Muscle layer of duodenum (tissue), 2 donors: ENCODE measurements at regions not wholly inside any gene's neighbourhood (a gene's known extent, or its start where the extent isn't known, plus 50 kb on each side); places are given as distances from the start of the nearest gene placed in this dataset.
A peak's percentile ranks its signal among the peaks of the same experiment; 100 is the strongest.

Experiments
- H3K27ac ChIP-seq: one replicate; pipeline ENCODE4 v1.7.0; 2013; ENCODE audit warnings: mild to moderate bottlenecking, low read length
- H3K27me3 ChIP-seq: one replicate; pipeline ENCODE4 v1.7.0; 2013; ENCODE audit warnings: low read depth, mild to moderate bottlenecking, control low read depth, low read length
- H3K36me3 ChIP-seq, 2 donors: one replicate each; pipeline ENCODE4 v1.7.0; 2013; ENCODE audit warnings: low read length in 2 of 2, control low read depth in 1 of 2, mild to moderate bottlenecking in 1 of 2; ENCODE audit not compliant: insufficient read depth in 2 of 2, control insufficient read depth in 1 of 2
- H3K4me1 ChIP-seq, 2 donors: one replicate each; pipeline ENCODE4 v1.7.0; 2013; ENCODE audit warnings: low read length in 2 of 2, mild to moderate bottlenecking in 2 of 2, control low read depth in 1 of 2, moderate library complexity in 1 of 2; ENCODE audit not compliant: insufficient read depth in 2 of 2, control insufficient read depth in 1 of 2
- H3K4me3 ChIP-seq, 2 donors: one replicate each; pipeline ENCODE4 v1.7.0; 2013; ENCODE audit warnings: low read length in 2 of 2, low read depth in 1 of 2, mild to moderate bottlenecking in 1 of 2
- H3K9me3 ChIP-seq, 2 donors: one replicate each; pipeline ENCODE4 v1.7.0; 2013; ENCODE audit warnings: low read length in 2 of 2, control low read depth in 1 of 2, mild to moderate bottlenecking in 1 of 2; ENCODE audit not compliant: control insufficient read depth in 1 of 2
- donor health status: healthy.

DNA sequence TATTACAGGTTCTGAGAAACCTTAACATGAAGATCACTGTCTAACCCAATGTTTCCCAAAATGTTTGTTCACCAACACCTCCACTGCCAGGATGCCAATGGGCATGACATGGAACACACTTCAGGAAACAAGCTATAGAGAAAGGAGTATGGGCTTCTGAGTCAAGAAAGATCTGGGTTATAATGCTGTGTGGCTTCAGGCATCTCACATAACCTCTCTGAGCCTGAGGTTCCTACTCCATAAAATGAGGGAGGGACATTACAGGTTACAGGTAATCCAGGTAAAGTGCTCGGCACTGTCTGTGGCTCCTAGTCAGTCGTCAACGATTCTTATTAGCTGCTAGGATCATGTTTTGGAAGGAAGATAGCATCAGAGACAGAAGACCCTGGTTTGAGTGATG lies 126.4 kb upstream of the SMAD3 start:
- Histone ChIP-seq H3K27ac (no peak overlapping the region), H3K9me3 (peaks cover 0 to 7% of the 10 kb centered on the region in 2 donors), H3K27me3 (no peaks in the 10 kb centered on the region), H3K4me3 (no peak overlapping the region), H3K36me3 (no peaks in the 10 kb centered on the region), H3K4me1 (peaks cover 0 to 6% of the 10 kb centered on the region in 2 donors)

- Histone ChIP-seq H3K9me3 (peaks cover 0 to 7% of the 10 kb centered on the region in 2 donors), H3K4me3 (no peak overlapping the region), H3K4me1 (peaks cover 0 to 8% of the 10 kb centered on the region in 2 donors), H3K27ac (no peak overlapping the region), H3K36me3 (no peaks in the 10 kb centered on the region), H3K27me3 (no peaks in the 10 kb centered on the region)
Measured at GRCh38 chr15:66939451-66940023, 125.9 kb upstream of the SMAD3 start.

DNA sequence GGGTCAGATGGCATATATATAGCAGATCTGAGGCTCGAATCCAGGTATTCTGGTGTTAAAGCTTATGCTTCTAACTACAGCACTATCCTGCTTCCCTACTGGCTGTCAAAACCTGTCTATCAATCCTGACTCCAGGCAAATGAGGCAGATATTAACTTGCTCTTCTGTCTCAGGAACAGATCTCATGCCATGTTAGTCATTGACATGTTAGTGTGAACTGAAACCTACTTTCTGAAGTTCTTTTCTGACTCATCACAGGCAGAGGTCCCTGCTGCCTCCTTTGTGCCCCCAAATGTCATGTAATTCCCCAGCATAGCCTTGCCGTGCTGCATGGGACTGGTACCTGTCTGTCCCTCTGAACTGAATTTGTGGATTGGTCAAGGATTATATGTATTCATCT lies 125.0 kb upstream of the SMAD3 start:
- no peak overlapping the region for H3K27ac ChIP-seq
- H3K27me3 ChIP-seq = no peaks in the 10 kb centered on the region
- H3K4me3 ChIP-seq = no peak overlapping the region
- H3K9me3 ChIP-seq = peaks cover 0 to 7% of the 10 kb centered on the region in 2 donors
- no peaks in the 10 kb centered on the region for H3K36me3 ChIP-seq
- H3K4me1 ChIP-seq = peaks cover 0 to 8% of the 10 kb centered on the region in 2 donors

- Histone ChIP-seq H3K36me3 (no peaks in the 10 kb centered on the region), H3K9me3 (peaks cover 0 to 7% of the 10 kb centered on the region in 2 donors), H3K4me3 (peak overlapping the region; percentile 1 to 28), H3K27me3 (no peaks in the 10 kb centered on the region), H3K27ac (no peak overlapping the region), H3K4me1 (peaks cover 0 to 8% of the 10 kb centered on the region in 2 donors)
Measured at GRCh38 chr15:66941108-66941711, 124.2 kb upstream of the SMAD3 start.

DNA sequence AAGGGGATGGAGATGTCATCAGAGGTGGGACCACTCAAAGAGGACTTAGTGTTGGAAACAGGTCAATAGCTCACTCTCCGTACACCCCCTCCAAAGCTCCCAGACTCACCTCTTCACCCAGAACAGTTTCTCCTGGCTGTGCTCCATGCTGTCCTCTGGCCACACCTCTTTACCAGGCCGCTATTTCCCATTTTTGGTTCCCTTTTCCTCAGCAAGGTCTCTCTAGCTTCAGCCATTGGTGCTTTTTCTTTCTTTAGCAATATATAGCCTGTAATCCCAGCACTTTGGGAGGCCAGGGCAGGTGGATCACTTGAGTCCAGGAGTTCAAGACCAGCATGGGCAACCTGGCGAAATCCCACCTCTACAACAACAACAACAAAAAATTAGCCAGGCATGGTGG lies 123.6 kb upstream of the SMAD3 start:
- H3K36me3 ChIP-seq = no peaks in the 10 kb centered on the region
- no peaks in the 10 kb centered on the region for H3K27me3 ChIP-seq
- no peak overlapping the region for H3K27ac ChIP-seq
- no peak overlapping the region for H3K4me3 ChIP-seq
- peaks cover 0 to 7% of the 10 kb centered on the region in 2 donors for H3K9me3 ChIP-seq
- H3K4me1 ChIP-seq = peaks cover 0 to 8% of the 10 kb centered on the region in 2 donors

DNA sequence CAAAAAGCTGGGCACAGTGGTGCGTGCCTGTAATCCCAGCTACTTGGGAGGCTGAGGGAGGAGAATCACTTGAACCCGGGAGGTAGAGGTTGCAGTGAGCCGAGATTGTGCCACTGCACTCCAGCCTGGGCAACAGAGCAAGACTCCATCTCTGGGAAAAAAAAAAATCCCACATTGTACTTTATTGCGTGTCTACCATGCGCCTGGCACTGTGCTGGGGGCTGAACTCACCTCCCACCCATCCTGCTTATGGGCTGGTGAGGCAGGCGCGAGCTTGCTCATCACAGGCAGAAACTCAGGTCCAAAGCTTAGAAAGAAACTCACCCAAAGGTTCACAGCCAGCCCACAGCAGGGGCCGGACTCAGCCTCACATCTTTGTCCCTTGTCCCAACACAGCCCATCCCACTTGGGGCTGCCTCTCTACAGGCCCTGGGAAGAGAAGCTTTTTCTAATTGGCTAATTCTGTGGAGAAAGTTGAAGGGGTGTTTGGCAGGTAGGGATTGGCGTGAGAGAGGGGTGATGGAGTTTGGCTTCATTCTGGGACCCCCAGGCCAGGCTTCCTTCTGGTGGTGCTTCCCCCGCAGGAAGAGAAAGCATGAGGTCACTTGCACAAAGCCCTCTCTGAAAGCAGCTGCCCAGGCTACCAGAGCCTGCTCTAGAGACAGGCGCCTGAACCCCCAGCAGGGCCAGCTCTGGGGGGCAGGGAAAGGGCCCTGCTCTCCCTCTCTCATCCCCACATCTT lies 122.6 kb upstream of the SMAD3 start:
- Histone ChIP-seq H3K36me3 (no peaks in the 10 kb centered on the region), H3K4me3 (no peak overlapping the region), H3K9me3 (peaks cover 0 to 1% of the 10 kb centered on the region in 2 donors), H3K27me3 (no peaks in the 10 kb centered on the region), H3K4me1 (peaks cover 0 to 8% of the 10 kb centered on the region in 2 donors), H3K27ac (no peak overlapping the region)

DNA sequence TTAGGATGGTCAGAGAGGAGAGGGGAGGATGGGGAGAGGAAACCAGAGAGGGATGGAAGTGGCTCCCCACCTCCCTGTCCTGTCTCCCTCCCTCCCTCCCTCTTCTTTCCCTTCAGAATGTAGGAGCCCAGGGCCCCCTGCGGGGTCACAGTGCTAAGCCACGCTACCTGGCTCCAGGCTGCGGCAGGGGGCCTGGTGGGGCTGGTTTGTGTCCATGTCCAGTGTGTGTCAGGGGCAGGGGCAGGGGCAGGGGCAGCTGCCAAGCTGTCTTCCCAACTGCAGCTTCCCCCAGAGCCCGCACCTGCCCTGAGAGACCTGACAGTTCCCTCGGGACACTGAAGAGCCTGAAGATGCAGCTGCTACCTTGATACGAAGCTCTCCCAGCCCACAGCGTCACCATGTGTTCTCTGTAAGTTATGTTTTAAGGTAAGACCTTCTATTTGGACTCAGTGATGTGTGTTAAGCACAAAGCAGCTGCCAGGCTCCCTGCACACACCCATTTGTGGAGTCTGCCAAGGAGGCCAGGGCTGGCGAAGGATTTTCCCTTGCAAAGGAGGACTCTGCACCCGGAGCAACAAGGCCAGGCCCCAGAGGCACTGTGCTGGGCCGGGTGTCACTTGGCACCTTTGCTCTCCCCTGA lies 121.8 kb upstream of the SMAD3 start:
- H3K4me3 ChIP-seq = no peak overlapping the region
- H3K4me1 ChIP-seq = peaks cover 0 to 8% of the 10 kb centered on the region in 2 donors
- H3K9me3 ChIP-seq = no peaks in the 10 kb centered on the region
- no peaks in the 10 kb centered on the region for H3K27me3 ChIP-seq
- no peak overlapping the region for H3K27ac ChIP-seq
- H3K36me3 ChIP-seq = no peaks in the 10 kb centered on the region

DNA sequence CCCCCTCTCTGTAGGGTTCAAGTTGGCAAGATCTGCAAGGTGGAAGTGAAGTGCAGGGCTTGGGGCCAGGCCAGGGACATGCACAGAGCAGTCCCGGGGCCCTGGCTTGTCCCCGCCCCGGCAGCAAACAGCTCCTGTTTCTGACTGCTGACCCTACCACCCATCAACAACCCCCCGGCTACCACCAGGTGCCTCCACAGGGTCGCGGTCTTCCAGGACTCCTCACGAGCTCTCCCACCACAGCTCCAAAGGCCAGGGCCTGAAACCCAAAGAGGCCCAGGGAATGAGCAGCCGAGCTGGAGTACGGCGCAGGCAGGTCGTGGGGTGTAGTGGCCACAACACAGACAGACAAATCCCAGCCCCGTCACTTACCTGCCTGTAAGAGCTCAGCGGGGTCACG lies 121.3 kb upstream of the SMAD3 start:
- Histone ChIP-seq H3K4me1 (peaks cover 0 to 8% of the 10 kb centered on the region in 2 donors), H3K27me3 (no peaks in the 10 kb centered on the region), H3K36me3 (no peaks in the 10 kb centered on the region)

DNA sequence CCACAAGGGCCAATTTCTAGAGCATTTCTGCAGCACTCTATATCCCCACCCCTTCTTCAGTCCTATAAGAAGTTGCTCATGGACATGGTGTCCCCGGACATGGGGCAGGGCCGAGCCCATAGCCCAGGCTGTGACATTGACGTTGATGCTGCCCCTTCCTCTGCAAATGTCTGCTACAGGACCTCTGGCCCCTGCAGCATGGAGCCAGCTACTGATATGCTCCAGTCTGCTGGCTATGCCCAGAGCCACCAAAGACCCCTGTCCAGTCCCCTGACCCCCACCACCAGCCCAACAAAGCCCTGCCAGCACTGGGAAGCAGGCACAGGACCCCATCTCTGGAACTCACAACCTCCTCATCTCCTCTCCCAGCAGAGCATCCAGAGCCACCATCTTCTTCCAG lies 120.1 kb upstream of the SMAD3 start:
- H3K4me3 ChIP-seq = no peak overlapping the region
- H3K36me3 ChIP-seq = no peaks in the 10 kb centered on the region
- no peaks in the 10 kb centered on the region for H3K27me3 ChIP-seq
- H3K4me1 ChIP-seq = peaks cover 0 to 8% of the 10 kb centered on the region in 2 donors
- H3K9me3 ChIP-seq = no peaks in the 10 kb centered on the region
- no peak overlapping the region for H3K27ac ChIP-seq

More for the DNA sequence above, 121.3 kb upstream of the SMAD3 start:
- Histone ChIP-seq H3K4me3 (no peak overlapping the region), H3K9me3 (no peaks in the 10 kb centered on the region), H3K27ac (no peak overlapping the region)

DNA sequence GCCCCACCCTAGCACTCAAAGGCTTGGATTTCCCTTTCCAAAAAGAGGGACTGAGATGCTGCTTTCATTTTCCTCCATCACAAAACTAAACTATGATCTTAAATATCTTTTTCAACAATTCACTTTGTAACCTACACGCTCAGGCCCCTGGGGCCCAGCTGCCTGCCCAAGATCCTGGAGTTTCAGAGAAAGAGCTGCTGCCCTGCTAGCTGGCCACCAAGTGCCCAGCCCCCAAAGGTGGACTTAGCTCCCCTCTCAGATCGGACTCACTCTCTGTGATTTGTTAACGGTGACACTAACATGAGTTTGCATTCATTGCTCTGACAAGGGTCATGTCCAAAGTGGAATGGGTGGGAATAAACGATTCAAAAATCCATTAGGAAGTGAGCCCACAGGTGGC lies 119.6 kb upstream of the SMAD3 start:
- Histone ChIP-seq H3K9me3 (no peaks in the 10 kb centered on the region), H3K27me3 (no peaks in the 10 kb centered on the region), H3K4me1 (peaks cover 0 to 8% of the 10 kb centered on the region in 2 donors), H3K4me3 (no peak overlapping the region), H3K36me3 (no peaks in the 10 kb centered on the region), H3K27ac (no peak overlapping the region)

- H3K27me3 ChIP-seq = no peaks in the 10 kb centered on the region
- H3K4me3 ChIP-seq = no peak overlapping the region
- H3K9me3 ChIP-seq = no peaks in the 10 kb centered on the region
- peaks cover 0 to 3% of the 10 kb centered on the region in 2 donors for H3K4me1 ChIP-seq
- H3K36me3 ChIP-seq = no peaks in the 10 kb centered on the region
- no peak overlapping the region for H3K27ac ChIP-seq
Measured at GRCh38 chr15:66946578-66947164, 118.7 kb upstream of the SMAD3 start.
